HG03520 (cell line): ENCODE measurements at regions not wholly inside any gene's neighbourhood (a gene's known extent, or its start where the extent isn't known, plus 50 kb on each side); places are given as distances from the start of the nearest gene placed in this dataset.
A peak's percentile ranks its signal among the peaks of the same experiment; 100 is the strongest.

Experiments used
- ATAC-seq: cut with Tn5 transposase; IDR thresholded peaks from one replicate; pipeline ENCODE4 v1.9.1; 2021; ENCODE audit warnings: mild to moderate bottlenecking, moderate library complexity; ENCODE audit not compliant: unreplicated experiment

DNA sequence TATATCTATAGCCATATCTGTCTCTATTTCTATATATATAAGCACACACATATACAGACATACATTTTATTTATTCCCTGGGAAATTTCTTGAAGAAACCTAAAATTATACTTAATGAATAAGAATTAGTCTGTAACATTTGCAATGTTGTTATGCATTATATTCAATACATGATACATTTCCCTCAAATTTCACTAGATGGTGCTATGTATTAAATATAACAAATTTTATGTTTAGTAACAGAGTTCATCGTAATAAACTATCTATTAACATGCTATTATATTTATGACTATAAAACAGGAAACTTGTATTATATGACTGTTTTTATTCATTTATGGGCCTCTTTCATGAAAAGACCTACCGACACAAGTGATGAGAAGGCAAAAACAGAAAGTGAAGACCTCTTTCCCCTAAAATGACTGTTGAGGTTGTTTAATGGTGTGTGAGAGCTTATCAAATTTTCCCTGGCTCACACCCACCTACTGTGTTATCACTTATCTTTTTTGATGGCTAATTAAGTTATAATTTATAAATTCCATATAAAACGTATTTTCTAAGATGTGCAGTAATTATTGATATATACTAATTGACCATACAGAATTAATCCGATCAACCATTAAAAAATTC, 881.9 kb downstream of the SLITRK6 start:
- ATAC-seq: no peak

DNA sequence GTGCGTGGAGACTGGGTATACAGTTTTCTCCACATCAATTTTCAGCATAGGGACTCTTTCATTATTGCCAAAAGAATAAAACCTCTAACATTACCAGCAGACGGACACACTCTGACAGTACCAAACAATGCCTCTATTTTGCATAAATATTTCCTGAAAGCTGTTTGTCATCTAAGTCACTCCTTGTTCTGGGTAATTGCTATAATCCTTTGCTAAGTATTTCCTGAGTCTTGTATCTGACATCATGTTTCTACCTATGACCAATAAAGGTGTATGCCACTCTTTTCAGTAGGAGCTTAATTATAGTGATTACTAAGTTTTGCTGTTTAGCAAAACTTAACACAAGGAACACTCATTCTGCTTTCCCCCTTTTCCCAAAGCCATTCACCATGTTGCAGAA, 886.5 kb downstream of the SLITRK6 start:
- no peak for ATAC-seq

DNA sequence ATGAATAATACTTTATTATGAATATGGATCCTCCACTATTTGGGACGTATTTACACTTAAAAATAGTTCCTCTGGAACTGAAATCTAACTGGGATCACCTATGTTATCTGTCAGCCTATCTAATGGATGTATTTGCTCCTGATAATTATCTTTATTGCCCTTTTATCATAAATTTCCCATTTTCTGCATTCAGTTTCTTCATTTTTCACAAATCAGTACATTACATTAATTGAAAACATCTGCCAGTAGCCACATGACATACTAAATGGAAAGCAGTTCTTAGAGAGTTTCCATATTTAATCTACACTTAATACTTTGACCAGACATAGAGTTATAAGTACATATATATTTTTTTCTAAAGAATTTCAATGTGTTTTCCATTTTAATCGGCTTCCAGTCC, 888.8 kb downstream of the SLITRK6 start:
- no peak for ATAC-seq

DNA sequence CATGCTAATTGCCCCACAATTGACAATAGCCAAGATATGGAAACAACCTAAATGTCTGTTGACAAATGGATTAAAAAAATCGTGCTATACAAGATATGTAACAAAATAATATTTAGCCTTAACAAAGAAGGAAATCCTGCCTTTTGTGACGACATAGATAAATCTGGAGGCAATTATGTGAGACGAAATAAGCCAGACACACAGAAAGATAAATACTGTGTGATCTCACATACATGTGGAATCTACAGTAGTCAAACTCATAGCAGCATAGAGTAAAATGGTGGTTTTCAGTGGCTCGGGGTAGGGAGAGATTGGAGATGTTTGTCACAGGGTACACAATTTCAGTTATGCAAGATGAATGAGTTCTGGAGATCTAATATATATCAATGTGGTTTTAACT, 895.8 kb downstream of the SLITRK6 start:
- ATAC-seq: no peak

DNA sequence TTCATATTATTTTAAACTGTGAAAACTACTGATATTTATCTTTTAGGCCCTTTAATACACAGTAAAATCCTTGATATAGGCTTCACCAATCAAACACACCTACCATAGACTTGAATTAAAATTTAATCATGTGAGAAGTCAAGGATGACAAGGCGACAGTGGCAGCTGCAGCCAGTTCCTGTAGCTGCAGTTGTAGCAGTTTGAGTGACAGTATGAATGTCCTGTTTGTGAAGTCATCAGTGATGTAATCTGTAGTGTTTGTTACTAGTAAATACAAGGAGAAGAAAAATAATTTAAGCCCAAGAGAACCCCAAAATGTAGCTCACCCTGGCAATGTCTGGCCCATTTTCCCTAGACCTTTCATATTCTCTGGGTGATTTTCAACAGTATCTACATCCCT, 897.0 kb downstream of the SLITRK6 start:
- no peak for ATAC-seq

DNA sequence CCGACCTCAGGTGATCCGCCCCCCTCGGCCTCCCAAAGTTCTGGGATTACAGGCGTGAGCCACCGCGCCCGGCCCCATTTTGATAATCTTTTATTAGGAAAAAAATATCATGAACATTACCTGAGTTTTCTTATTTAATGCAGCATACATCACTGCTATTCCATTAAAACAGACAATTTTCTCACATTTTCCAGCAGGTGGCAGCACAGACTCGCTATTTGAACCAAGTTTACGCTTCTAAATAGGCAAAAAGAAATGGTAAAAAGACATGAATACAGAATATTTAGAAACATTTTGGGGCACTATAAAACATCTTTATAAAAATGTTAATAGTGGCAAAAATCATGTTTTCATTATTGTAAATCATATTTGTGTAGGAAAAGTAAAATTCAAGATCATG, 903.1 kb downstream of the SLITRK6 start:
- peak; percentile 48 for ATAC-seq

DNA sequence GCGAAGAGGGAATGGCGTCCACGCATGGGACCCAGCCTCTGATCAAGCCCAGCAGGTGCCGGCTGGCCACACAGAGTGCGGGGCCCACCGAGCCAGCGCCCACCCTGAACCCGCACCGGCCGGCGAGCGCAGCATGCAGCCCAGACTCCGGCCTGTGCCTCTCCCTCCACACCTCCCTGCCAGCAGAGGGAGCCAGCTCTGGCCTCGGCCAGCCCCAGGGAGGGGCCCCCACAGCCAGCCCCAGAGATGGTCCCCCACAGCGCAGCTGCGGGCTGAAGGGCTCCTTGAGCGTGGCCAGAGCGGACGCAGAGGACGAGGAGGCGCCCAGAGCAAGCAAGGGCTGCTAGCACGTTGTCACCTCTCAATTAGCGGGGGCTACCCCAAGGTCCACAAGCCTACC, 904.5 kb downstream of the SLITRK6 start:
- no peak for ATAC-seq

DNA sequence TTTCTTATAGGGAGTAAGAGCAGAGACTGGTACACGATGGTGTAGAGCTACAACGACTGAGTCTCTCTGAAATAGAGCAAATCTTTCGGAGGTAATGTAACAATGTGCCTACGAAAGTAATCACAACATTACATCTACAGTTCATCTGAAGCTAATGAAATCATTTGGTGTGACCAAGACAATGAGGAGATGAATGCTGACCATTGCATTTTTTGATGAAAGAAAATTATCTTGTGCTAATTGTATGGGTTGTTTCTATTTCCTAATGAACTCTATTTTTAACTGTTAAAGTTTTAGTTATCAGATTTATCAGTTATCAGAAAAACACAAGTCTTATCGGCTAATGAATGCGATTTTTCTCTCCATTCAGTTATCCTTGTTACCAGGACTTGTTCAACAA, 913.4 kb downstream of the SLITRK6 start:
- ATAC-seq: no peak

DNA sequence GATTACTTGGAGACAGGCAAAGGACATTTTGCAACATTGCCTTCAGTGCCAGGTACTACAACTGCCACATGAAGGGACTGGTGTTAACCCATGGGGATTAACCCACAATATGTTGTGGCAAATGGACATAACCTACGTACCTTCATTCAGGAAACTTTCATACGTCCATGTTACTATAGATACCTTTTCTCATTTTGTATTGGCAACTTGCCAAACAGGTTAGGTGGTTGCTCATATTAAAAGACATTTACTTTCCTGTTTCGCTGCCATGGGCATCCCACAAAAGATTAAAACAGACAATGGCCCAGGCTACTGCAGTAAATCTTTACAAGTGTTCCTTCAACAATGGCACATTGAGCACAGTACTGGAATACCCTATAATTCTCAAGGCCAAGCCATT, 925.3 kb downstream of the SLITRK6 start:
- no peak for ATAC-seq

DNA sequence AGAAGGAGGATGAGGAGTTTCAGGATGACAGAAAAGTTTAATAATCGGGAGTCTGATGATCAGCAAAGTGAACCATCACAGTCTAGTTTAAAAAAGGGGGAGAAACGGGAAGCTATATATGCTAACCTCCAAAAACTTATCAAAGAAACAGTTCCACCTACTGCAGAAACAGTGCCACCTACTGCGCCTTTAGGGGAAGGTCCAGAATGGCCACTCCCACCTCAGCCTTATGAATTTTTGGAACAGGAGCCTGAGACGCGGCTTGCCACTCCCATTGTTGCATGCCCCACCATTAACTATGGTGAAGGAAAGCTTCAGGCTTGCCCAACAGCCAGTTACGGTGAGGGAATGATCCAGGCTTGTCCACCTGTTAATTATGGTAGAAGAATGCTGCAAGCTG, 929.0 kb downstream of the SLITRK6 start:
- no peak for ATAC-seq

DNA sequence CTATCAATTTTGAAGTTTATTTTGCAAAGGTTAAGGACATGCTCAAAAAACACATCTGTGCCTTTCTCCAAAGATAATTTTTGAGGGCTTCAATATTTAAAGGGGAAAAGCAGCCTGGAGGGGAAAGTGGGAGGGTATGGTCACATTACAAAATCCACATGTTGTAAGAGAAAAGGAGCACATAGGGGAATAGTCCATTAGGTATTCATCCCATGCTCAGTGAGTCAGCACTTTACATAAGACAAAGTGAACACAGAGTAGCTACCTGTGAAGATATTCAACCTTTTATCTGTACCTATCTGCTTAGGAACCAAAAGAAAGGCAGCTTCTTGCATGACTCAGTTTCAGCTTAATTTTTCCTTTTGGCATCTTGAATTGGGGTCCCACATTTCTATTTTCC, 932.0 kb downstream of the SLITRK6 start:
- no peak for ATAC-seq

DNA sequence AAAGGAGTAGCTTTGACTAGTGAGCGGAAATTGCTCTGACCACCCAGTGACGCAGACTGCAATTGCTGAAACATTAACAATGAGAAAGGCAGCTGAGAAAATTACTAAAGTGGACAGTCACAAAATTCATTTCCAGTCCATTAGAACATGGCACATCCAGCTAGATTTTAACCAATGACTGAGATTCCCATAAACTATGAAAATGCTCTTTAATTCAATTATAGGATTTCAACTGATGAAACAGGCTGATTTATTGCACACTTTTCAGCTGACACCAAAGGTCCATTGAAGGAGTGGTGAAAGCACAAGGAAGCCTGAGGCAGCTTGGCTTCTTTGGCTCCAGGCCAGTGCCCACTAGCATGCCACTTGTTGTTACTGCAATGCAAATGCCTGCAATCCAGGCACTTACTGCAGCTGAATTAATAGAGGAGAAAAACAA, 933.4 kb downstream of the SLITRK6 start:
- ATAC-seq: no peak

DNA sequence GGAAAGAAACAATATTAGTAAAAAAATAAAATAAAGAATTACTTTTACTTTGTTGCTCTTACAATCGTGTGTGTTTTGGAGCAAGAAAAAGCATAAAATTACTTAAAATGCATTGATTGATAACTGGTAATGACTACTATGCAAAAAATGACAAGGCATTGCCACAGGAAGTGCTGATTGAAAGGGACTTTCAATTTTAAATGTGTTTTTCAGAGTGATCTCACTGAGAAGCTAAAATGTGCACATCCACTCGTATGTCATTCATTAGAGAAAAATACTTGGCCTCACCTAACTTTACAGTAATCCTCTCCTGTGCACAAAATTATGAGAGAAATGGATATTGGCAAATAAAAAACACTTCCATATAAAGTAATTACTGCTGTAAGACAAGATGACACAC, 934.9 kb downstream of the SLITRK6 start:
- ATAC-seq: no peak

DNA sequence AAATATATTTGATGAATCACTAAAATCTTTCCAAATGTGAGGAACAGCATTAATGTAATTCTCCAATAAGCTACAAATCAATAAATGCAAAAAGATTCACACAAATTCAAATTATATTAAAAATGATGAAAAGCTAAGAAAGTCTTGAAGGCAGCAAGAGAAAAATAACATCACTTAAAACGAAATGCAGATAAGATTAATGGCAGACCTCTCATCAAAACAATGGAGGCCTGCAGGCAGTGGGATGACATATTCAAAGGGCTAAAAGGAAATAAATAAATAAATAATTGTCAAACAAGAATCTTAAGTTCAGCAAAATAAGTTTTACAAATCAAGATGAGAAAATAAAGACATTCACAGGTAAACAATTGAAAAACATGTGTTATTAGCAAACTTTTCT, 952.1 kb downstream of the SLITRK6 start:
- ATAC-seq: no peak

DNA sequence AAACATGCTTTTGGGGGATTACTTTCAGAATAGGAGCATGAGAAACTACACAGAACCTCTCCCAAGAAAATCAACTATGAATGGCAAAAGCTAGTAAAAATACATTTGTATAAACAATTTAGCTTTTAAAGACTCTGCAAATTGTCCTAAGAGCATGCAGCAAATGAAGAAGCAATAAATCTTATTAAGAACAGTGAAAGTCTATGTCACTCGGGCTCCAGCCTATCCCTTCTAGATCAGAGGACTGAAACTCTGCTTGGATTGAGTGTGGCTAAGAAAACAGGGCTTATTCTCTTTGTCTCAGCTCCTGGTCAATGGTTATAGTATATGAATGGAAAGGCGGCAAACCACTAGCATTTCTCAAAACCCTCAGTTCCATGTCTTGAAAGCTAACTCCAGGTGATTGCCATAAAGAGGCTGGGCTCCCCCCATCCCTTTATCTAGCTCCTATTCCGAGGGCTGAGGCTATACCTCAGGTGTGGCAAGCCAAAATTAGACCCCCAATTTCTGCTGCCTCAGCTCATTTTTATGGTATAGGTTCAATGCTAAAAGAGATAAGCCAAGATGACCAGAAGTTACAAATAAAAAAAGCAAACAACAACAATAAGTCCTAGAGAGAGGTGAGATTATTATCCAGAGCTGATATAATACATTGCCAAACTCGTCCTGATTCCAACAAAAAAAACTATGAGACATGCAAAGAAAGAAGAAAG, 953.2 kb downstream of the SLITRK6 start:
- no peak for ATAC-seq

DNA sequence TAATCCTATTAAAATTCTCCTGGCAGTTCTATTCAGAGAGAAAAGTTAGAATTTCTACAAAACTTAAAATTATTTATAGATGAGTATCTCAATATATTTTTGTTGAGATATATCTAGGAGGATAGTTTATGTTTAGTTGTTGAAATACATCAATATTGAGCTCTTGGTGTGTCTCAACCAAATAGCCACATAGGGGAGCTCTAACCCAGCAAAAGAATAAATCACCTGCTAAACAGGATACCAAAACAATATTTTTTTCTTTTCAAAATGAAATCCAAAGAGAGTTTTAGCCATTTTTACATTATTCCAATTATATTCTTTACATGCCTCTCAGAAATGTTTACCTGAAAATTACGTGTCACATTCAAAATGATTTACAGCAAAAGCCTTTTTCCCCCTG, 954.7 kb downstream of the SLITRK6 start:
- ATAC-seq: no peak

DNA sequence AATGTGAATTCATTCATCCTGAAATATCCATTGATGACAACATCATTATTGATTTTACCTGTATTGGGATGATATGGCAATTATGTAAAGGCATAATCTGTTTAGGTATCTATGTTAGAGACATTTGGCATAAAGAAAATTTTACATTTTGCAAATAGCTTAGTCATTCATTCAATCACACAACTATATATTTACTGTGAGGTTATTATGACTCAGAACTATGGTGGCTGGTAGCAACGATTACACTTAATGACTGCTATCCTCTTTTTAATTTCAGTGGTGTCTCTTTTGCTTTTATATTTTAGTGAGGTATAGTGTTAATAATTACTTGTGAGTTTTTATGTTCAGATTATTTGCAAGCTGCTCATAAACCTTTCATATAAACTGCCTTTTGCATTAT, 955.9 kb downstream of the SLITRK6 start:
- ATAC-seq: no peak

DNA sequence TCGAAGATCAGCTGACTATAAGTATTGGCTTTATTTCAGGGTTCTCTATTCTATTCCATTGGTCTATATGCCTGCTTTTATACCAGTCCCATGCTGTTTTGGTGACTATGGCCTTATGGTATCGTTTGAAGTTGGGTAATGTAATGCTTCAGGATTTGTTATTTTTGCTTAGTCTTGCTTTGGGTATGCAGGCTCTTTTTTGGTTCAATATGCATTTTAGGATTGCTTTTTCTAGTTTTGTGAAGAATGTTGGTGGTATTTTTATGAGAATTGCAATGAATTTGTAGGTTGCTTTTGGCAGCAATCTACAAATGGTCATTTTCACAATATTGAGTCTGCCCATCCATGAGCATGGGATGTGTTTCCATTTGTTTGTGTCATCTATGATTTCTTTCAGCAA, 951.9 kb upstream of the SLITRK1 start:
- ATAC-seq: no peak

DNA sequence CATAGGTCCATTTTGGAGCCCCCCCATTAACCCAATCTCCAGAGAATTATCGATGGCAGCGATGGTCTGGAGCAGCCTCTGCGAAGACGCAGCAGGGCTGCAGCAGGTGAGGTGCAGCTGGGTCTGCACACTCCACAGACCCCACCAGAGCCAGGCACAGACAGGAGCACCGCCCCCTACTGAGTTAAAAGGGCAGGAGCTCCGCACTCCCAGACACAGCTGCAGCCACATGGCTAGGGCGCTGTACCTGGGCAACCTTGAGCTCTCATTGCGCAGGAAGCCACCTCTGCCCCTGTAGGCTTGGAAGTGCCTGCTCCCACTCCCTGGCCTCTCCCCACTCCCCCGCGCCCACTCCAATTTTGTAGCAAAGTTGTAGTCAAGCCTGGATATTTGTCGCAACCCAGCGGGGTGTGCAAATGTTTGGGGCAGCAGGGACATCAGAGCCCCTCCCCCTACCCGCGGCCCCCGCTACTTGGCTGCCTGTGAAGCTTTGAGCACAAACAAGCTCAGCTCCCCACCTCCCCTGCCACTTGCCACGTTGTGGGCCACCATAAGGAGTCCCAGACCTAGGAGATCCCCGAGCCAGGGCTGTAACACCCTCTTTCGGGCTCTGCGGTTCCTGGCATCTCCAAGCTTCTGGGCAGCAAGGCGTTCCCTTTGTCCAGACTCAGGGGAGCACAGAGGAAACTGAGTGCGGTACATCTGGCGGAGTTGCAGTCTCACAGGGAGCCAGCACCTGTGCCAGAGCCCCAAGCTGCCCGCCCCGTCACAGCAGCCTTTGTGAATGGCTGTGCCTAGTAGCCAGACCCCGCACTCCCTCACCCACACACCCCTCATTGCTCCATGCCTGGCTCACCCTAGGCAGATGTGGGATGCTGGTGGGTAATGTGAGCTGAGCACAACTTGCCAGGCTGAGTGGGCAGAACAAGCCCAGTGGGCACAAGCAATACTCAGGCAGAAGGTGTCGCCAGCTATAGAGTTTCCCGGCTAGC, 949.7 kb upstream of the SLITRK1 start:
- no peak for ATAC-seq

DNA sequence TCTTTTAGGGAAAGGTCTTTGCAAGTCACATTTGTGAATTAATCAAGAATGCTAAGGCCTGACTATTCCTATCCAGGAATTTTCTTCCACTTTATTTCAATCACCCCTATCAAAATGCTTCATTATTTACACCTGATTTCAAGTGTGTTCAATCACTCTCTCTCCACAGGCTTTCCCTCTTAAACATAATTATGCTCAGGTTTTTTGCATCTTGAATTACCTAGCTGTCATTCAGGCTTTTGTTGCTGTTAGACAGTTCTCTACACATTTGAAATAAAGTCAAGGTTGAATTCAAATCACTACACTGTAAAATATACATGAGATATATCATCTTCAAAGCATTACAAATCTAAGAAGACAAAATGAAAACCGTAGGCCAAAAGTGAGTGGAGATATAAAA, 941.3 kb upstream of the SLITRK1 start:
- ATAC-seq: no peak

DNA sequence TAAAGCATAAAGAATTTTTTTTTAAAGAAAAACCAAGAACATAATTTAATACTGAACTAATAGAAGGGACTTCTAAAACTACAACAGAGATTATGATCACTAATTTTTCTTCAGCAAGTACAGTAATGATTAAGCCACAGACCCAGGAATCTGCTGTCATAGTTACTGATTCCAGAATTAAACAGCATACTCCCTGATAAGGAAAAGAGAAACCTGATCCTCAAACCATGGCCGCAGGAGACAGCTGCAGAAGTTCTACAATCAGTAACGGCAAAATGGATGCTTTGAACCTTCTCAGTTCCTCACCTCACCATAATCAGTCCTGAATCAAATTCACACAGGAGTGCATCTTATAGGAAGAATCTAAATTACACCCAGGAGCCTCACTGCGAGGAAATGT, 939.0 kb upstream of the SLITRK1 start:
- no peak for ATAC-seq
